ENCODE measurements at regions not wholly inside any gene's neighbourhood (a gene's known extent, or its start where the extent isn't known, plus 50 kb on each side); places are given as distances from the start of the nearest gene placed in this dataset.

- Histone ChIP-seq H3K9me3 (no peaks in the 10 kb centered on the region), H3K4me3 (no peak overlapping the region), H3K27ac (no peak overlapping the region), H3K36me3 (no peaks in the 10 kb centered on the region), H3K4me1 (no peaks in the 10 kb centered on the region), H3K27me3 (no peaks in the 10 kb centered on the region)
- DNase-seq: no peak
- TF ChIP-seq CTCF (IDR thresholded peaks at IDR 0.05) (no peak), POLR2A (IDR thresholded peaks at IDR 0.05) (no peak)
- WGBS, 2 donors: 60 to 75% methylated on average over 2 of the region's 2 CpGs
- intact Hi-C loops (cut with DNase I): no loop called here
Measured at GRCh38 chr4:59258002-59258401, 1942.1 kb upstream of the ADGRL3 start.

- DNase-seq: no peak
- Histone ChIP-seq H3K36me3 (no peaks in the 10 kb centered on the region), H3K9me3 (no peaks in the 10 kb centered on the region), H3K27me3 (no peaks in the 10 kb centered on the region), H3K4me1 (no peaks in the 10 kb centered on the region), H3K4me3 (no peak overlapping the region), H3K27ac (no peak overlapping the region)
- no peak for TF ChIP-seq CTCF (IDR thresholded peaks at IDR 0.05)
- no peak for TF ChIP-seq POLR2A (IDR thresholded peaks at IDR 0.05)
- intact Hi-C loops (cut with DNase I): no loop called here
Measured at GRCh38 chr4:59307609-59308008, 1892.5 kb upstream of the ADGRL3 start.

- no peaks in the 10 kb centered on the region for H3K27me3 ChIP-seq
- H3K27ac ChIP-seq: no peak overlapping the region
- no peaks in the 10 kb centered on the region for H3K4me1 ChIP-seq
- intact Hi-C loops (cut with DNase I): no loop called here
- no peak overlapping the region for H3K4me3 ChIP-seq
- TF ChIP-seq POLR2A (IDR thresholded peaks at IDR 0.05) (no peak), CTCF (IDR thresholded peaks at IDR 0.05) (no peak)
- no peaks in the 10 kb centered on the region for H3K36me3 ChIP-seq
- H3K9me3 ChIP-seq: no peaks in the 10 kb centered on the region
- DNase-seq: no peak
- WGBS, 2 donors: 0 to 17% methylated on average over 1 of the region's 1 CpG
Measured at GRCh38 chr4:59314637-59315036, 1885.5 kb upstream of the ADGRL3 start.

- TF ChIP-seq POLR2A (IDR thresholded peaks at IDR 0.05) (no peak), CTCF (IDR thresholded peaks at IDR 0.05) (no peak)
Measured at GRCh38 chr4:59339631-59340030, 1860.5 kb upstream of the ADGRL3 start.

GRCh38 chr4:59341506-59341905 lies 1858.6 kb upstream of the ADGRL3 start:
- no peak overlapping the region for H3K27ac ChIP-seq
- no peaks in the 10 kb centered on the region for H3K27me3 ChIP-seq
- TF ChIP-seq POLR2A (IDR thresholded peaks at IDR 0.05) (no peak), CTCF (IDR thresholded peaks at IDR 0.05) (no peak)
- no peak overlapping the region for H3K4me3 ChIP-seq
- no peaks in the 10 kb centered on the region for H3K4me1 ChIP-seq
- no peaks in the 10 kb centered on the region for H3K9me3 ChIP-seq
- H3K36me3 ChIP-seq: no peaks in the 10 kb centered on the region
- intact Hi-C loops (cut with DNase I): no loop called here
- DNase-seq: no peak

More at GRCh38 chr4:59339631-59340030, 1860.5 kb upstream of the ADGRL3 start:
- H3K36me3 ChIP-seq: no peaks in the 10 kb centered on the region
- H3K4me3 ChIP-seq: no peak overlapping the region
- no peaks in the 10 kb centered on the region for H3K27me3 ChIP-seq
- no peaks in the 10 kb centered on the region for H3K9me3 ChIP-seq
- H3K4me1 ChIP-seq: no peaks in the 10 kb centered on the region
- no peak overlapping the region for H3K27ac ChIP-seq
- DNase-seq: no peak
- intact Hi-C loops (cut with DNase I): no loop called here
